Spleen (tissue), 11 donors: ENCODE measurements at regions not wholly inside any gene's neighbourhood (a gene's known extent, or its start where the extent isn't known, plus 50 kb on each side); places are given as distances from the start of the nearest gene placed in this dataset.
A peak's percentile ranks its signal among the peaks of the same experiment; 100 is the strongest.

Experiments
- DNase-seq: peaks from one replicate; pipeline ENCODE4 v3.0.0-alpha.2; 2020
- H3K27ac ChIP-seq, 8 donors: fragments of 200-600 bp; sonication (generic) in 7 of 8; 1 replicate in 4 of 8; 2 replicates in 4 of 8; pipeline versions ENCODE4 v1.5.0 to v1.8.0; 2016 to 2021; ENCODE audit warnings: inconsistent platforms in 4 of 8, mild to moderate bottlenecking in 4 of 8, moderate library complexity in 1 of 8
- H3K27me3 ChIP-seq, 7 donors: fragments of 200-600 bp; sonication (generic) in 6 of 7; replicated peaks in 1 of 7; 1 replicate in 4 of 7; 2 replicates in 3 of 7; pipeline versions ENCODE4 v1.5.0 to v1.8.0; 2016 to 2021; ENCODE audit warnings: inconsistent platforms in 3 of 7, mild to moderate bottlenecking in 1 of 7
- H3K36me3 ChIP-seq, 6 donors: fragments of 200-600 bp; sonication (generic) in 5 of 6; 1 replicate in 4 of 6; 2 replicates in 2 of 6; pipeline versions ENCODE4 v1.5.0 to v1.8.0; 2016 to 2021; ENCODE audit warnings: inconsistent platforms in 2 of 6
- H3K4me1 ChIP-seq, 6 donors: fragments of 200-600 bp; sonication (generic) in 5 of 6; 1 replicate in 3 of 6; 2 replicates in 3 of 6; pipeline versions ENCODE4 v1.5.0 to v1.8.0; 2016 to 2021; ENCODE audit warnings: inconsistent platforms in 3 of 6
- H3K4me3 ChIP-seq, 8 donors: fragments of 200-600 bp; sonication (generic) in 7 of 8; 1 replicate in 4 of 8; 2 replicates in 4 of 8; pipeline versions ENCODE4 v1.5.0 to v1.8.0; 2016 to 2021; ENCODE audit warnings: inconsistent platforms in 4 of 8, mild to moderate bottlenecking in 4 of 8, moderate library complexity in 2 of 8
- H3K9me3 ChIP-seq, 8 donors: fragments of 200-600 bp; sonication (generic) in 7 of 8; 1 replicate in 4 of 8; 2 replicates in 4 of 8; pipeline versions ENCODE4 v1.5.0 to v1.8.0; 2016 to 2021; ENCODE audit warnings: inconsistent platforms in 4 of 8
- POLR2A ChIP-seq, 3 donors: fragments of 450-650 bp; IDR thresholded peaks; one replicate each; pipeline ENCODE4 v1.5.1; 2017; ENCODE audit warnings: antibody characterized with exemption in 3 of 3, mild to moderate bottlenecking in 1 of 3
- POLR2AphosphoS5 ChIP-seq, 3 donors: sonication (generic); formaldehyde crosslinking; IDR thresholded peaks; one replicate each; pipeline ENCODE4 v1.5.1; 2017; ENCODE audit warnings: antibody characterized with exemption in 3 of 3
- WGBS, 5 donors: extraction: QIAGEN DNeasy Blood & Tissue Kit in 3 of 5; methylation state at CpG; one replicate each; pipeline versions ENCODE4 v1.1.5 to v1.1.7; 2013 to 2018; 5-methylcytosine and 5-hydroxymethylcytosine counted together
- intact Hi-C: fragments of 100-400 bp; cut with DNase I; formaldehyde crosslinking; loops from one replicate; pipeline ENCODE4 v1.15.0; 2023; ENCODE audit warnings: low total_unique reads
- TF ChIP-seq, protein P1 (sequence below), 11 experiments: fragments of 200-600 bp in 7 of 11; fragments of 450-650 bp in 4 of 11; sonication (generic) in 4 of 11; IDR thresholded peaks in 8 of 11; conservative IDR thresholded peaks in 3 of 11; 1 replicate in 7 of 11; 2 replicates in 4 of 11; pipeline versions ENCODE4 v1.4.0 to v1.8.0; 2016 to 2021; ENCODE audit warnings: antibody characterized with exemption in 11 of 11, inconsistent platforms in 4 of 11, mild to moderate bottlenecking in 1 of 11
- donor health status: healthy with polysubstance abuse.
- donor health status: DM: no; HTN: no; CAD: no; lungs with moderate emphysema.
- donor health status: DM: no; HTN: no; CAD: no.
- donor health status: Bipolar disorder and iron deficiency.
- donor health status: healthy.
- donor health status: DM: no; HTN: no; CAD: no.
- donor health status: DM: yes; HTN: yes; CAD: no.

DNA sequence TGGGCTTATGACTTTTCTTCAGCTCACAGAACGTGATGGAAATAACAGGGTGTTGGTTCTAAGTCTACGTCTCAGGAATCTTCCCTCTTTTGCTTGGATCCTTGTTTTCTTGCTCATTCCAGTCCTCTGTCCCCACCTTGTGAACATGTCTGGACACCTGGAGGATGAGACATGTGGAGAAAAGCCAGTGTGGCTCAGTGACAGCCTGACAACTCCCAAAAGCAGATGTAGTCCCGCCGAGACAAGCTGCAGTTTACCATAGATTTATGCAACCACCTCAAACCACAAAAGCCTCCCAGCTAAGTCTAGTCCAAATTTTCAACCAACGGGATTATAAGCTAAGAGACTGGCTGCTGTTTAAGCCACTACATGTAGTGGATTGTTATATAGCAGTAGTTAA, 476.1 kb downstream of the SH2D4B start:
- TF ChIP-seq, protein P1, sequence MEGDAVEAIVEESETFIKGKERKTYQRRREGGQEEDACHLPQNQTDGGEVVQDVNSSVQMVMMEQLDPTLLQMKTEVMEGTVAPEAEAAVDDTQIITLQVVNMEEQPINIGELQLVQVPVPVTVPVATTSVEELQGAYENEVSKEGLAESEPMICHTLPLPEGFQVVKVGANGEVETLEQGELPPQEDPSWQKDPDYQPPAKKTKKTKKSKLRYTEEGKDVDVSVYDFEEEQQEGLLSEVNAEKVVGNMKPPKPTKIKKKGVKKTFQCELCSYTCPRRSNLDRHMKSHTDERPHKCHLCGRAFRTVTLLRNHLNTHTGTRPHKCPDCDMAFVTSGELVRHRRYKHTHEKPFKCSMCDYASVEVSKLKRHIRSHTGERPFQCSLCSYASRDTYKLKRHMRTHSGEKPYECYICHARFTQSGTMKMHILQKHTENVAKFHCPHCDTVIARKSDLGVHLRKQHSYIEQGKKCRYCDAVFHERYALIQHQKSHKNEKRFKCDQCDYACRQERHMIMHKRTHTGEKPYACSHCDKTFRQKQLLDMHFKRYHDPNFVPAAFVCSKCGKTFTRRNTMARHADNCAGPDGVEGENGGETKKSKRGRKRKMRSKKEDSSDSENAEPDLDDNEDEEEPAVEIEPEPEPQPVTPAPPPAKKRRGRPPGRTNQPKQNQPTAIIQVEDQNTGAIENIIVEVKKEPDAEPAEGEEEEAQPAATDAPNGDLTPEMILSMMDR (IDR thresholded peaks at IDR 0.05 in 8 of 11, conservative IDR thresholded peaks at IDR 0.05 in 3 of 11) = no peak
- TF ChIP-seq POLR2A (IDR thresholded peaks at IDR 0.05) = no peak
- no peaks in the 10 kb centered on the region for H3K4me1 ChIP-seq
- H3K4me3 ChIP-seq = no peak overlapping the region
- DNase-seq = no peak
- H3K27me3 ChIP-seq = no peaks in the 10 kb centered on the region
- H3K9me3 ChIP-seq = no peaks in the 10 kb centered on the region
- H3K27ac ChIP-seq = no peak overlapping the region
- intact Hi-C loops = no loop called here
- 43 to 68% (median 54%) methylated on average over 5 of the region's 5 CpGs for WGBS, 5 donors
- H3K36me3 ChIP-seq = no peaks in the 10 kb centered on the region

DNA sequence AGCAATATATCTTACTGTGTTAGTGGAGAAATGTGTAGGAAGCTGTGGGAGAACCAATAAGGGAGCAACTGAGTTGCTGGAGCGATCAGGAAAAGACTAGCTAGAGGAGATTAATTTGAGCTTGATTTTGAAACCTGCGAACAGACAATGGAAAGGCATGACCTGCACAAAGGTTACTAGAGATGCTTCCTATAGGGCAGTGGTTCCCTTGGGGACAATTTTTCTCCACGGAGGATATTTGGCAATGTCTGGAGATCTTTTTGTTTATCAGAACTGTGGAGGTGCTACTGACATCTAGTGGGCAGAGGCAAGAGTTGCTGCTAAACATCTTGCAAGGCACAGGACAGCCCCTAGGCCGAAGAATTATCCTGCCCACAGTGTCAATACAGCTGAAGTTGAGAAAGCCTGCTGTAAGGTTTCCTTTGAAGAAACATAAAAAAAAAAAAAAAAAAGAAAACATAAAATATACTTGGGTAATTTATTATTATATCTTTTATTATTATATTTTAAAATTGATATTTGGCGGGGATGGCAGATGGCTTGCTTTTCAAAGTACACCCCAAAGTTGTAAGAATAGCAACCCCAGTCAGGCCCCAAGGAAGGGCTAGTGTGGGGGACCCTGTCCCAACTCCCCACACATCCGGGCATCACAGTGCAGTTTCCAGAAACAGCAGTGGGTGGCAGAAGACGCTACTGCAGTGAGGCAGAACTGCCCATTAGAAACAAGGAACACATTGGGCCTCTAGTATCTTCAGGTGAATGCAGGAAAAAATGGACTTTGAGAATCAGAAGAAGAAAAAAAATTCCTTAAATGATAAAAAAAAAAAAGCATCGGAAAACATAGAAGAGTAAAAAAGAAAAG, 481.6 kb downstream of the SH2D4B start:
- H3K27ac ChIP-seq = no peak overlapping the region
- H3K9me3 ChIP-seq = no peaks in the 10 kb centered on the region
- WGBS, 5 donors = 51 to 62% (median 54%) methylated on average over 8 of the region's 8 CpGs
- intact Hi-C loops = no loop called here
- DNase-seq = no peak
- TF ChIP-seq, protein P1 (IDR thresholded peaks at IDR 0.05 in 8 of 11, conservative IDR thresholded peaks at IDR 0.05 in 3 of 11) = peak in 8 of 11 experiments; percentile 13 to 60 (median 38)
- no peak for TF ChIP-seq POLR2A (IDR thresholded peaks at IDR 0.05)
- no peak for TF ChIP-seq POLR2AphosphoS5 (IDR thresholded peaks at IDR 0.05)
- peaks cover 0 to 3% (median 0%) of the 10 kb centered on the region in 6 donors for H3K4me1 ChIP-seq
- no peak overlapping the region for H3K4me3 ChIP-seq
- H3K27me3 ChIP-seq = no peaks in the 10 kb centered on the region
- H3K36me3 ChIP-seq = no peaks in the 10 kb centered on the region

DNA sequence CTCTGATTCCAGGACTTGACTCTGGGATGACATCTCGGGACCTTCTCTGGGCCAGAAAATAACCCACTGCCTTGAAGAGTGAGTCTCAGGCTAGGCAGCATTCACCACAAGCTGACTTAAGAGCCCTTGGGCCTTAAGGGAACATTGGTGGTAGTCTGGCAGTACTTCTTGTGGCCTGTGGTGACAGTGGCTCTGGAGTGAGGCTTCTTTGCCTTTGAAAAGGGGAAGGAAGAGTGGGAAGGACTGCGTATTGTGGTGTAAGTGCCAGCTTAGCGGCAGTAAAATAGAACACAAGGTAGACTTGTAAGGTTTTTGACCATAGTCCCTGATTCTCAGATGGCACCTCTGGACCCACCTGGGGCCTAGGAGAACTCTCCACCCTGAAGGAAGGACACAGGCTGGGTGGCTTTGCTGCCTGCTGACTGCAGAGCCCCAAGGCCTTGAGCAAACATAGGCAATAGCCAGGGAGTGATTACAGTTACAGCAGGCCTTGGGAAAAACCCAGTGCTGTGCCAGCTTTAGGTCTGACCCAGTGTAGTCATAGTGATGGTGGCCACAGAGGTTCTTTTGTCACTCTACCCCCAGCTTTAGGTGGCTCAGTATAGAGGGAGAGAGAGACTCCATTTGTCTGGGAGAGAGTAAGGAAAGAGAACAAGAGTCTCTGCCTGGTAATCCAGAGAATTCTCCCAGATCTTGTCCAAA, 483.9 kb downstream of the SH2D4B start:
- DNase-seq = no peak
- H3K4me1 ChIP-seq = peaks cover 0 to 3% (median 0%) of the 10 kb centered on the region in 6 donors
- H3K4me3 ChIP-seq = no peak overlapping the region
- no peaks in the 10 kb centered on the region for H3K27me3 ChIP-seq
- H3K9me3 ChIP-seq = peaks cover 0 to 3% (median 0%) of the 10 kb centered on the region in 8 donors
- no peaks in the 10 kb centered on the region for H3K36me3 ChIP-seq
- no peak overlapping the region for H3K27ac ChIP-seq
- intact Hi-C loops = no loop called here
- TF ChIP-seq POLR2AphosphoS5 (IDR thresholded peaks at IDR 0.05) = no peak
- no peak for TF ChIP-seq POLR2A (IDR thresholded peaks at IDR 0.05)
- TF ChIP-seq, protein P1 (IDR thresholded peaks at IDR 0.05 in 8 of 11, conservative IDR thresholded peaks at IDR 0.05 in 3 of 11) = no peak
- WGBS, 5 donors = 26 to 51% (median 33%) methylated on average over 3 of the region's 3 CpGs

DNA sequence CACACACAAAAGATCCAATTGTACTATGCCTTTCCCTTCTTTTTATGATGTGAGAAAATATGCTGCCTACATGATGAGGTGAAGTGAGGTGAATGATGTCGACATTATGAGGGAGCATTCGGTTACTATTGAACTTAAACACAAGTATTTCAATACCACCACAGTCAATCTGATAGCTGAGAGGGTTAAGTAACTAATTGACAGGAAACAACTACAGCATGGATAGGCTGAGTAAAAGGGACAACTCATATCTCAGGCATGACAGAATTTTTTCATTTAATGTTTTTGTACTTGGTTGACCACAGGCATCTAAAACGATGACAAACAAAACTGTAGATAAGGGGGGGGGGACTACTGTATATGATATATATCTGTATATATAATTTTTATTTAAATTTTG, 488.9 kb downstream of the SH2D4B start:
- Histone ChIP-seq H3K4me1 (no peaks in the 10 kb centered on the region), H3K27me3 (no peaks in the 10 kb centered on the region), H3K9me3 (peaks cover 0 to 12% (median 0%) of the 10 kb centered on the region in 8 donors), H3K27ac (no peak overlapping the region), H3K36me3 (no peaks in the 10 kb centered on the region), H3K4me3 (no peak overlapping the region)
- intact Hi-C loops = no loop called here
- no peak for DNase-seq
- TF ChIP-seq, protein P1 (IDR thresholded peaks at IDR 0.05 in 8 of 11, conservative IDR thresholded peaks at IDR 0.05 in 3 of 11) = no peak
- no peak for TF ChIP-seq POLR2AphosphoS5 (IDR thresholded peaks at IDR 0.05)
- no peak for TF ChIP-seq POLR2A (IDR thresholded peaks at IDR 0.05)
- 76 to 90% (median 86%) methylated on average over 3 of the region's 3 CpGs for WGBS, 5 donors
